PC-3 (cell line): ENCODE measurements at regions not wholly inside any gene's neighbourhood (a gene's known extent, or its start where the extent isn't known, plus 50 kb on each side); places are given as distances from the start of the nearest gene placed in this dataset.

Source experiments
- ATAC-seq: fragments of 200-7000 bp; cut with Tn5 transposase; 2 replicates; pipeline ENCODE4 v1.9.1; 2020; ENCODE audit warnings: mild to moderate bottlenecking, moderate library complexity
- BruUV-seq: library from RNA; stranded (reverse); fragments of 400-500 nt; replicated peaks from 2 replicates; lab custom pipeline; 2021; lab: Mats Ljungman, UMichigan
- CTCF ChIA-PET: fragments of 300-600 bp; sonication (Branson Sonifier 250); formaldehyde crosslinking; loops from one replicate; lab custom pipeline; 2022; ENCODE audit warnings: antibody characterized with exemption; lab: Charles Lee
- POLR2A ChIA-PET: fragments of 300-600 bp; sonication (Branson Sonifier 250); formaldehyde crosslinking; loops from one replicate; lab custom pipeline; 2022; ENCODE audit warnings: antibody characterized with exemption; ENCODE audit not compliant: unreplicated experiment; lab: Charles Lee
- DNase-seq: peaks from one replicate; pipeline ENCODE4 v3.0.0-alpha.2; 2015
- H2AFZ ChIP-seq: fragments of 300-600 bp; sonication (generic); 2 replicates; pipeline ENCODE4 v1.6.0; 2016; ENCODE audit warnings: antibody characterized with exemption, low read length
- H3F3A ChIP-seq: fragments of 300-600 bp; sonication (generic); one replicate; pipeline ENCODE4 v1.6.0; 2017; ENCODE audit warnings: antibody characterized with exemption, low read length, control low read depth, mild to moderate bottlenecking; ENCODE audit not compliant: unreplicated experiment
- H3K27ac ChIP-seq: fragments of 300-600 bp; sonication (generic); 2 replicates; pipeline ENCODE4 v1.5.1; 2016; ENCODE audit warnings: mild to moderate bottlenecking, low read length
- H3K27me3 ChIP-seq: fragments of 300-600 bp; sonication (generic); 2 replicates; pipeline ENCODE4 v1.6.1; 2016; ENCODE audit warnings: low read length, mixed read lengths
- H3K36me3 ChIP-seq: fragments of 300-600 bp; sonication (generic); 2 replicates; pipeline ENCODE4 v1.6.1; 2016; ENCODE audit warnings: low read depth, mixed run types, low read length, mixed read lengths
- H3K4me1 ChIP-seq: fragments of 300-600 bp; sonication (generic); 2 replicates; pipeline ENCODE4 v1.5.1; 2016; ENCODE audit warnings: low read length; ENCODE audit not compliant: insufficient read depth
- H3K4me2 ChIP-seq: fragments of 300-600 bp; sonication (generic); 2 replicates; pipeline ENCODE4 v1.6.0; 2016; ENCODE audit warnings: low read length
- H3K4me3 ChIP-seq: fragments of 300-600 bp; sonication (generic); 2 replicates; pipeline ENCODE4 v1.5.1; 2016; ENCODE audit warnings: mild to moderate bottlenecking, low read length, mixed read lengths
- H3K79me2 ChIP-seq: fragments of 300-600 bp; sonication (generic); 2 replicates; pipeline ENCODE4 v1.6.1; 2017; ENCODE audit warnings: low read length, mixed read lengths
- H3K9ac ChIP-seq: fragments of 300-600 bp; sonication (generic); 2 replicates; pipeline ENCODE4 v1.6.0; 2016; ENCODE audit warnings: mild to moderate bottlenecking, low read length
- H3K9me2 ChIP-seq: fragments of 300-600 bp; sonication (generic); replicated peaks from 2 replicates; pipeline ENCODE4 v1.6.1; 2016; ENCODE audit warnings: mixed run types, low read length, mixed read lengths
- H3K9me3 ChIP-seq: fragments of 300-600 bp; sonication (generic); 2 replicates; pipeline ENCODE4 v1.6.1; 2016; ENCODE audit warnings: low read length, mixed read lengths
- H4K20me1 ChIP-seq: fragments of 300-600 bp; sonication (generic); 2 replicates; pipeline ENCODE4 v1.6.1; 2016; ENCODE audit warnings: low read length, mixed read lengths
- CTCF ChIP-seq: fragments of 300-600 bp; sonication (generic); conservative IDR thresholded peaks from 2 replicates; pipeline ENCODE4 v1.5.1; 2017; ENCODE audit warnings: antibody characterized with exemption, low read depth, mild to moderate bottlenecking, low read length
- EZH2 ChIP-seq: fragments of 300-600 bp; sonication (generic); IDR thresholded peaks from one replicate; pipeline ENCODE4 v1.6.1; 2017; ENCODE audit warnings: antibody characterized with exemption, mild to moderate bottlenecking, low read length; ENCODE audit not compliant: unreplicated experiment
- EZH2phosphoT487 ChIP-seq: fragments of 300-600 bp; sonication (generic); IDR thresholded peaks from 2 replicates; pipeline ENCODE4 v1.6.1; 2018; ENCODE audit warnings: mild to moderate bottlenecking, antibody characterized with exemption, low read length, borderline replicate concordance
- intact Hi-C: fragments of 100-400 bp; cut with micrococcal nuclease; formaldehyde crosslinking; loops from 2 replicates; pipeline ENCODE4 v1.9.0; 2023

GRCh38 chr10:7485244-7485556 is 74.4 kb upstream of the SFMBT2 start:
- Histone ChIP-seq H3K9ac (no peak overlapping the region), H3K9me2 (no peaks in the 10 kb centered on the region), H3K4me2 (no peak overlapping the region), H3K27me3 (peaks cover 41% of the 10 kb centered on the region), H3F3A (no peaks in the 10 kb centered on the region), H3K36me3 (no peaks in the 10 kb centered on the region), H3K27ac (no peak overlapping the region), H3K4me3 (no peak overlapping the region), H4K20me1 (no peaks in the 10 kb centered on the region), H3K4me1 (no peaks in the 10 kb centered on the region), H3K9me3 (no peaks in the 10 kb centered on the region), H3K79me2 (no peaks in the 10 kb centered on the region), H2AFZ (no peak overlapping the region)
- TF ChIP-seq CTCF (no peak), EZH2phosphoT487 (no peak), EZH2 (no peak)
- ATAC-seq, result no peak
- no TSS peak for BruUV-seq
- ChIA-PET CTCF (no interaction called here), POLR2A (no interaction called here)
- intact Hi-C loops, result no loop called here
- no peak for DNase-seq

GRCh38 chr10:7484456-7485243 is 73.8 kb upstream of the SFMBT2 start:
- ChIA-PET POLR2A (no interaction called here), CTCF (no interaction called here)
- Histone ChIP-seq H3K4me3 (no peak overlapping the region), H3K9me2 (no peaks in the 10 kb centered on the region), H3K36me3 (no peaks in the 10 kb centered on the region), H4K20me1 (no peaks in the 10 kb centered on the region), H3K9ac (no peak overlapping the region), H3K4me1 (no peaks in the 10 kb centered on the region), H3K27ac (no peak overlapping the region), H3F3A (no peaks in the 10 kb centered on the region), H3K79me2 (no peaks in the 10 kb centered on the region), H3K27me3 (peaks cover 41% of the 10 kb centered on the region), H3K4me2 (no peak overlapping the region), H3K9me3 (no peaks in the 10 kb centered on the region), H2AFZ (no peak overlapping the region)
- TF ChIP-seq CTCF (no peak), EZH2 (no peak), EZH2phosphoT487 (no peak)
- BruUV-seq, result no TSS peak
- DNase-seq (no peak), ATAC-seq (no peak)
- intact Hi-C loops, result no loop called here

- H3K9ac ChIP-seq, result no peak overlapping the region
- no peaks in the 10 kb centered on the region for H3K9me2 ChIP-seq
- H3F3A ChIP-seq, result no peaks in the 10 kb centered on the region
- H3K4me3 ChIP-seq, result no peak overlapping the region
- H3K9me3 ChIP-seq, result no peaks in the 10 kb centered on the region
- TF ChIP-seq CTCF (no peak), EZH2 (no peak), EZH2phosphoT487 (no peak)
- intact Hi-C loops, result no loop called here
- H2AFZ ChIP-seq, result no peak overlapping the region
- ChIA-PET POLR2A (no interaction called here), CTCF (no interaction called here)
- H3K27ac ChIP-seq, result no peak overlapping the region
- BruUV-seq, result no TSS peak
- ATAC-seq, result no peak
- H3K79me2 ChIP-seq, result no peaks in the 10 kb centered on the region
- H3K36me3 ChIP-seq, result no peaks in the 10 kb centered on the region
- DNase-seq, result no peak
- H4K20me1 ChIP-seq, result no peaks in the 10 kb centered on the region
- H3K27me3 ChIP-seq, result peaks cover 34% of the 10 kb centered on the region
- H3K4me2 ChIP-seq, result no peak overlapping the region
- no peaks in the 10 kb centered on the region for H3K4me1 ChIP-seq
Measured at GRCh38 chr10:7483848-7484247, 73.0 kb upstream of the SFMBT2 start.
